Trophoblast cell (in vitro differentiated cells and primary cell): ENCODE measurements at regions not wholly inside any gene's neighbourhood (a gene's known extent, or its start where the extent isn't known, plus 50 kb on each side); places are given as distances from the start of the nearest gene placed in this dataset.

ENCODE experiments used
- DNase-seq, 2 donors: peaks; one replicate each; pipeline ENCODE4 v3.0.0-alpha.2; 2016
- H2AFZ ChIP-seq: 2 replicates; pipeline ENCODE4 v1.6.1; 2013; ENCODE audit warnings: low read length, moderate library complexity, mild to moderate bottlenecking; ENCODE audit not compliant: insufficient read depth, poor library complexity
- H2AK5ac ChIP-seq: 2 replicates; pipeline ENCODE4 v1.6.1; 2013; ENCODE audit warnings: mild to moderate bottlenecking, low read length
- H2BK120ac ChIP-seq: 2 replicates; pipeline ENCODE4 v1.6.1; 2013; ENCODE audit warnings: low read length, mild to moderate bottlenecking, moderate library complexity; ENCODE audit not compliant: insufficient read depth, poor library complexity
- H2BK12ac ChIP-seq: 2 replicates; pipeline ENCODE4 v1.6.1; 2013; ENCODE audit warnings: mild to moderate bottlenecking, low read length, moderate library complexity
- H2BK5ac ChIP-seq: 2 replicates; pipeline ENCODE4 v1.6.1; 2013; ENCODE audit warnings: low read length, low read depth, moderate library complexity, mild to moderate bottlenecking; ENCODE audit not compliant: poor library complexity
- H3K14ac ChIP-seq: 2 replicates; pipeline ENCODE4 v1.6.1; 2013; ENCODE audit warnings: mild to moderate bottlenecking, low read length
- H3K18ac ChIP-seq: 2 replicates; pipeline ENCODE4 v1.6.1; 2013; ENCODE audit warnings: mild to moderate bottlenecking, low read length
- H3K23ac ChIP-seq: 2 replicates; pipeline ENCODE4 v1.6.1; 2013; ENCODE audit warnings: low read length
- H3K27ac ChIP-seq: 2 replicates; pipeline ENCODE4 v1.5.1; 2013; ENCODE audit warnings: low read depth, mild to moderate bottlenecking, inconsistent platforms, low read length, moderate library complexity
- H3K27me3 ChIP-seq: 2 replicates; pipeline ENCODE4 v1.6.1; 2013; ENCODE audit warnings: inconsistent platforms, mild to moderate bottlenecking, low read length, moderate library complexity; ENCODE audit not compliant: insufficient read depth
- H3K36me3 ChIP-seq, 2 experiments: 1 replicate in 1 of 2; 2 replicates in 1 of 2; pipeline ENCODE4 v1.6.1; 2013; ENCODE audit warnings: low read length in 2 of 2, mild to moderate bottlenecking in 2 of 2, moderate library complexity in 1 of 2; ENCODE audit not compliant: insufficient read depth in 2 of 2, control insufficient read depth in 1 of 2
- H3K4ac ChIP-seq: 2 replicates; pipeline ENCODE4 v1.6.1; 2013; ENCODE audit warnings: low read depth, mild to moderate bottlenecking, low read length, moderate library complexity
- H3K4me1 ChIP-seq, 2 experiments: 1 replicate in 1 of 2; 2 replicates in 1 of 2; pipeline ENCODE4 v1.6.1; 2013; ENCODE audit warnings: low read length in 2 of 2, mild to moderate bottlenecking in 2 of 2, moderate library complexity in 1 of 2; ENCODE audit not compliant: insufficient read depth in 2 of 2, control insufficient read depth in 1 of 2
- H3K4me2 ChIP-seq: 2 replicates; pipeline ENCODE4 v1.6.1; 2013; ENCODE audit warnings: inconsistent platforms, mild to moderate bottlenecking, low read length, moderate library complexity
- H3K4me3 ChIP-seq: 2 replicates; pipeline ENCODE4 v1.5.1; 2013; ENCODE audit warnings: mild to moderate bottlenecking, low read depth, low read length, inconsistent platforms
- H3K79me1 ChIP-seq: one replicate; pipeline ENCODE4 v1.6.1; 2013; ENCODE audit warnings: low read length
- H3K79me2 ChIP-seq: 2 replicates; pipeline ENCODE4 v1.6.1; 2013; ENCODE audit warnings: low read length, mild to moderate bottlenecking; ENCODE audit not compliant: control insufficient read depth, insufficient read depth, poor library complexity
- H3K9ac ChIP-seq: 2 replicates; pipeline ENCODE4 v1.6.1; 2013; ENCODE audit warnings: mild to moderate bottlenecking, low read length
- H3K9me3 ChIP-seq: 2 replicates; pipeline ENCODE4 v1.6.1; 2013; ENCODE audit warnings: low read depth, mild to moderate bottlenecking, control low read depth, inconsistent platforms, low read length; ENCODE audit not compliant: insufficient read depth
- H4K12ac ChIP-seq: 2 replicates; pipeline ENCODE4 v1.6.1; 2013; ENCODE audit warnings: low read depth, mild to moderate bottlenecking, low read length, moderate library complexity
- H4K8ac ChIP-seq: 2 replicates; pipeline ENCODE4 v1.6.1; 2013; ENCODE audit warnings: low read depth, mild to moderate bottlenecking, low read length, moderate library complexity
- H4K91ac ChIP-seq: one replicate; pipeline ENCODE4 v1.6.1; 2013; ENCODE audit warnings: low read depth, mild to moderate bottlenecking, low read length, moderate library complexity
- WGBS: extraction: QIAGEN DNeasy Blood & Tissue Kit; methylation state at CpG from one replicate; pipeline ENCODE4 v1.1.7; 2013; ENCODE audit warnings: missing lambda C conversion rate; ENCODE audit not compliant: insufficient read length, insufficient coverage; ENCODE audit errors: extremely low coverage; 5-methylcytosine and 5-hydroxymethylcytosine counted together

GRCh38 chr1:5341471-5341870, 650.8 kb downstream of the NPHP4 start:
- H4K91ac ChIP-seq = no peak overlapping the region
- H2BK120ac ChIP-seq = no peak overlapping the region
- no peaks in the 10 kb centered on the region for H3K4me1 ChIP-seq
- no peak overlapping the region for H2BK12ac ChIP-seq
- H3K23ac ChIP-seq = no peak overlapping the region
- H3K9me3 ChIP-seq = no peaks in the 10 kb centered on the region
- DNase-seq = no peak
- H2AK5ac ChIP-seq = no peak overlapping the region
- no peak overlapping the region for H4K12ac ChIP-seq
- H2AFZ ChIP-seq = no peak overlapping the region
- no peak overlapping the region for H4K8ac ChIP-seq
- H3K9ac ChIP-seq = no peak overlapping the region
- no peak overlapping the region for H3K14ac ChIP-seq
- no peak overlapping the region for H2BK5ac ChIP-seq
- H3K79me1 ChIP-seq = no peaks in the 10 kb centered on the region
- no CpG with 5 or more reads among the region's 3 CpGs for WGBS
- no peaks in the 10 kb centered on the region for H3K79me2 ChIP-seq
- H3K4me3 ChIP-seq = no peak overlapping the region
- H3K18ac ChIP-seq = no peak overlapping the region
- no peak overlapping the region for H3K4me2 ChIP-seq
- H3K4ac ChIP-seq = no peak overlapping the region
- no peak overlapping the region for H3K27ac ChIP-seq
- no peaks in the 10 kb centered on the region for H3K36me3 ChIP-seq
- no peaks in the 10 kb centered on the region for H3K27me3 ChIP-seq

DNA sequence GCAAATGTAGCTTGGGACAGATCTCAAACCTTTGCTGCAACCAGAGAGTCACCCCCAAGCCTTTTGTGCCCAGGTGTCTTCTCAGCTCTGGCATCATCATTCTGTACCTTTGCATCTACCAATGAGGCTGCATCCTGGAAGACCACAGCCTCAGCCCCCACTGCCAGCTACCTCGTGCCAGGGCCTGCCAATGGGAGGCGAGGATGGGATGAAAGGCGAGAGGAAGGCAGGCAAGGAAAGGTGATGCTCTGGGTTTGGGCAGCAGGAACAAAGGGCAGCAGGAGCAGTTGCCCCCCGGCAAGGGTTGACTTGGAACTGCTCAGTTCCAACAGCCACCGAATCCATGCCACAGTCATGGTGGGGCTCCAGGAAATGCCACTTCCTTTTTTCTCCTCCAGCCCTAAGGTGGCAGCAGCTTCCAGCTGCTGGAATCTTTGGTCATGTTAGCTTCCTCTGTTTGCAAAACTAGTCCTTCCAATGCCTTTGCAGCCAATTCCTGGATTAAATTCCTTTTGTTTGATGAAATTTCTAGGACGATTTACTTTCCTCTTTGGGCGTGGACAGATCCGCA, 651.6 kb downstream of the NPHP4 start:
- no peak overlapping the region for H2AK5ac ChIP-seq

GRCh38 chr1:5338466-5338865, 653.8 kb downstream of the NPHP4 start:
- no peak overlapping the region for H3K23ac ChIP-seq
- H3K4me1 ChIP-seq = no peaks in the 10 kb centered on the region
- no peaks in the 10 kb centered on the region for H3K79me1 ChIP-seq
- WGBS = no CpG with 5 or more reads among the region's 2 CpGs
- no peak overlapping the region for H3K4me3 ChIP-seq
- H2BK12ac ChIP-seq = no peak overlapping the region
- no peak overlapping the region for H3K4ac ChIP-seq
- no peak overlapping the region for H3K18ac ChIP-seq
- no peak for DNase-seq
- no peak overlapping the region for H2AK5ac ChIP-seq
- H3K79me2 ChIP-seq = no peaks in the 10 kb centered on the region
- peaks cover 3% of the 10 kb centered on the region for H3K9me3 ChIP-seq
- H2BK5ac ChIP-seq = no peak overlapping the region
- no peak overlapping the region for H4K91ac ChIP-seq
- no peaks in the 10 kb centered on the region for H3K27me3 ChIP-seq
- no peak overlapping the region for H3K4me2 ChIP-seq
- no peak overlapping the region for H3K9ac ChIP-seq
- no peak overlapping the region for H4K8ac ChIP-seq
- H3K36me3 ChIP-seq = no peaks in the 10 kb centered on the region
- no peak overlapping the region for H3K27ac ChIP-seq
- H4K12ac ChIP-seq = no peak overlapping the region
- H3K14ac ChIP-seq = no peak overlapping the region
- H2AFZ ChIP-seq = no peak overlapping the region
- H2BK120ac ChIP-seq = no peak overlapping the region

More for the DNA sequence above, 651.6 kb downstream of the NPHP4 start:
- no peak overlapping the region for H2BK5ac ChIP-seq
- no peak for DNase-seq
- H3K36me3 ChIP-seq = no peaks in the 10 kb centered on the region
- H3K27ac ChIP-seq = no peak overlapping the region
- no peaks in the 10 kb centered on the region for H3K79me1 ChIP-seq
- H3K4me1 ChIP-seq = no peaks in the 10 kb centered on the region
- no peak overlapping the region for H3K18ac ChIP-seq
- H3K4ac ChIP-seq = no peak overlapping the region
- no peak overlapping the region for H3K9ac ChIP-seq
- H2BK12ac ChIP-seq = no peak overlapping the region
- no peak overlapping the region for H4K91ac ChIP-seq
- H2BK120ac ChIP-seq = no peak overlapping the region
- H4K12ac ChIP-seq = no peak overlapping the region
- H3K23ac ChIP-seq = no peak overlapping the region
- H2AFZ ChIP-seq = no peak overlapping the region
- H3K14ac ChIP-seq = no peak overlapping the region
- no peaks in the 10 kb centered on the region for H3K9me3 ChIP-seq
- no peak overlapping the region for H3K4me3 ChIP-seq
- no peak overlapping the region for H3K4me2 ChIP-seq
- no peak overlapping the region for H4K8ac ChIP-seq
- no peaks in the 10 kb centered on the region for H3K79me2 ChIP-seq
- no peaks in the 10 kb centered on the region for H3K27me3 ChIP-seq
- WGBS = no CpG with 5 or more reads among the region's 8 CpGs

DNA sequence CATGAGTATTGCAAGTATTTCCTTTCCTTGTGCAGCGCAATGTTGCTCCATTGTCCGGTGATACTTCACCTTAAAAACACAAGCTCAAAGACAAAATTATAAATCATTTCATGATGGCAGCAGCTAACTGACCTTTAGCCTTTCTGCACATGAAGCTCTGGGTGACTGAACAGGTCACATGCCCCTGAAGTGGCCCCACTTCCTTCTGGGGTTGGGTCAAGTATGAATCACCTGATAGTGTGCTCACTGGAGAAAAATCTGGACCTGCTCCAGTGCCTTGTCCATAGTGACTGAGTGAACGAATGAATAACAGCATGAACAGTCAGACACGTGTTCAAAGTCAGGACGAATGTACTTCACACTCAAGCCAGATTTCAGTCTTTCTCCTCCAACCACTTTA, 658.9 kb downstream of the NPHP4 start:
- Histone ChIP-seq H3K27ac (no peak overlapping the region), H4K12ac (no peak overlapping the region), H3K9me3 (peaks cover 21% of the 10 kb centered on the region), H3K4me3 (no peak overlapping the region), H3K36me3 (no peaks in the 10 kb centered on the region), H2AK5ac (no peak overlapping the region), H3K4ac (no peak overlapping the region), H2AFZ (no peak overlapping the region), H3K79me2 (no peaks in the 10 kb centered on the region), H3K4me1 (no peaks in the 10 kb centered on the region), H3K9ac (no peak overlapping the region), H2BK5ac (no peak overlapping the region), H4K91ac (no peak overlapping the region), H3K23ac (no peak overlapping the region), H2BK12ac (no peak overlapping the region), H3K14ac (no peak overlapping the region), H2BK120ac (no peak overlapping the region), H4K8ac (no peak overlapping the region), H3K4me2 (no peak overlapping the region), H3K27me3 (no peaks in the 10 kb centered on the region), H3K79me1 (no peaks in the 10 kb centered on the region), H3K18ac (no peak overlapping the region)
- no CpG with 5 or more reads among the region's 5 CpGs for WGBS
- no peak for DNase-seq
